Lower lobe of right lung (tissue), 2 donors: ENCODE measurements at regions not wholly inside any gene's neighbourhood (a gene's known extent, or its start where the extent isn't known, plus 50 kb on each side); places are given as distances from the start of the nearest gene placed in this dataset.

Source experiments
- ATAC-seq, 2 donors: fragments of 200-7000 bp; cut with Tn5 transposase; one replicate each; pipeline ENCODE4 v1.9.1; 2020 to 2022; ENCODE audit warnings: mild to moderate bottlenecking in 2 of 2, moderate library complexity in 2 of 2
- DNase-seq: peaks from one replicate; pipeline ENCODE4 v3.0.0-alpha.2; 2020
- H3K27ac ChIP-seq: fragments of 200-600 bp; one replicate; pipeline ENCODE4 v1.8.0; 2022
- H3K27me3 ChIP-seq: fragments of 200-600 bp; one replicate; pipeline ENCODE4 v1.8.0; 2022; ENCODE audit warnings: low read depth
- H3K36me3 ChIP-seq: fragments of 200-600 bp; one replicate; pipeline ENCODE4 v1.8.0; 2022; ENCODE audit warnings: mild to moderate bottlenecking
- H3K4me1 ChIP-seq: fragments of 200-600 bp; one replicate; pipeline ENCODE4 v1.8.0; 2022
- H3K4me3 ChIP-seq: fragments of 200-600 bp; one replicate; pipeline ENCODE4 v1.8.0; 2022; ENCODE audit warnings: mild to moderate bottlenecking
- H3K9me3 ChIP-seq: fragments of 200-600 bp; one replicate; pipeline ENCODE4 v1.8.0; 2022
- intact Hi-C: fragments of 100-400 bp; cut with DNase I; formaldehyde crosslinking; loops from one replicate; pipeline ENCODE4 v1.11.0; 2022
- TF ChIP-seq, protein P1 (sequence below): fragments of 200-600 bp; IDR thresholded peaks from one replicate; pipeline ENCODE4 v1.8.0; 2022; ENCODE audit warnings: antibody characterized with exemption, mild to moderate bottlenecking
- donor health status: DM: no; HTN: yes; CAD: no; lungs with severe emphysema.

GRCh38 chrX:81414630-81415029, 212.7 kb downstream of the SH3BGRL start:
- TF ChIP-seq, protein P1, sequence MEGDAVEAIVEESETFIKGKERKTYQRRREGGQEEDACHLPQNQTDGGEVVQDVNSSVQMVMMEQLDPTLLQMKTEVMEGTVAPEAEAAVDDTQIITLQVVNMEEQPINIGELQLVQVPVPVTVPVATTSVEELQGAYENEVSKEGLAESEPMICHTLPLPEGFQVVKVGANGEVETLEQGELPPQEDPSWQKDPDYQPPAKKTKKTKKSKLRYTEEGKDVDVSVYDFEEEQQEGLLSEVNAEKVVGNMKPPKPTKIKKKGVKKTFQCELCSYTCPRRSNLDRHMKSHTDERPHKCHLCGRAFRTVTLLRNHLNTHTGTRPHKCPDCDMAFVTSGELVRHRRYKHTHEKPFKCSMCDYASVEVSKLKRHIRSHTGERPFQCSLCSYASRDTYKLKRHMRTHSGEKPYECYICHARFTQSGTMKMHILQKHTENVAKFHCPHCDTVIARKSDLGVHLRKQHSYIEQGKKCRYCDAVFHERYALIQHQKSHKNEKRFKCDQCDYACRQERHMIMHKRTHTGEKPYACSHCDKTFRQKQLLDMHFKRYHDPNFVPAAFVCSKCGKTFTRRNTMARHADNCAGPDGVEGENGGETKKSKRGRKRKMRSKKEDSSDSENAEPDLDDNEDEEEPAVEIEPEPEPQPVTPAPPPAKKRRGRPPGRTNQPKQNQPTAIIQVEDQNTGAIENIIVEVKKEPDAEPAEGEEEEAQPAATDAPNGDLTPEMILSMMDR: no peak
- no peaks in the 10 kb centered on the region for H3K36me3 ChIP-seq
- intact Hi-C loops: no loop called here
- H3K27me3 ChIP-seq: no peaks in the 10 kb centered on the region
- ATAC-seq: no peak
- H3K4me3 ChIP-seq: no peak overlapping the region
- no peaks in the 10 kb centered on the region for H3K9me3 ChIP-seq
- H3K27ac ChIP-seq: no peak overlapping the region
- no peak for DNase-seq
- no peaks in the 10 kb centered on the region for H3K4me1 ChIP-seq
